ENCODE measurements at regions not wholly inside any gene's neighbourhood (a gene's known extent, or its start where the extent isn't known, plus 50 kb on each side); places are given as distances from the start of the nearest gene placed in this dataset.

- H3K36me3 ChIP-seq (ENCODE audit: control insufficient read depth in 2 of 2, insufficient read depth in 1 of 2, low read length in 2 of 2), result no peaks in the 10 kb centered on the region
- H3K9me3 ChIP-seq (ENCODE audit: control insufficient read depth, insufficient read depth, low read depth, low read length), result no peaks in the 10 kb centered on the region
- ChIA-PET CTCF (interaction anchor here (0.7 to 0.9 kb wide), 2 partner anchors 16 to 87 kb away, joined by 3 read pairs; no protein-coding TSS in a partner anchor), POLR2A (interaction anchor here (0.7 kb wide), 1 partner anchor 22 kb away, joined by 3 read pairs; no protein-coding TSS in a partner anchor)
- TF ChIP-seq ZNF221 (tag by site-specific recombination; IDR thresholded peaks at IDR 0.05; ENCODE audit: borderline replicate concordance) (no peak), ZNF394 (tag by site-specific recombination; IDR thresholded peaks at IDR 0.05; ENCODE audit: borderline replicate concordance) (no peak), ZNF214 (tag by site-specific recombination; IDR thresholded peaks at IDR 0.05; ENCODE audit: borderline replicate concordance) (no peak), ZBTB44 (tag by site-specific recombination; IDR thresholded peaks at IDR 0.05) (no peak), PRDM6 (tag by site-specific recombination; IDR thresholded peaks at IDR 0.05) (no peak), ZIC2 (tag by site-specific recombination; IDR thresholded peaks at IDR 0.05) (no peak), BCL11B (tag by site-specific recombination; IDR thresholded peaks at IDR 0.05; ENCODE audit: low read depth) (no peak), ZNF580 (tag by site-specific recombination; IDR thresholded peaks at IDR 0.05) (no peak), ZNF513 (tag by site-specific recombination; IDR thresholded peaks at IDR 0.05) (peak; percentile 39; the same call in 1 of the 2 replicates), ZNF707 (tag by site-specific recombination; IDR thresholded peaks at IDR 0.05) (no peak), ZNF423 (tag by site-specific recombination; IDR thresholded peaks at IDR 0.05) (no peak), ZNF654 (tag by site-specific recombination; IDR thresholded peaks at IDR 0.05; ENCODE audit: low read depth) (no peak), ZNF561 (tag by site-specific recombination; IDR thresholded peaks at IDR 0.05; ENCODE audit: borderline replicate concordance) (no peak), ZNF311 (tag by site-specific recombination; IDR thresholded peaks at IDR 0.05; ENCODE audit: borderline replicate concordance) (no peak), ZFHX2 (tag by site-specific recombination; conservative IDR thresholded peaks at IDR 0.05) (peak; percentile 21; the same call in 1 of the 2 replicates), ZNF140 (tag by site-specific recombination; IDR thresholded peaks at IDR 0.05) (no peak), ZNF473 (tag by site-specific recombination; IDR thresholded peaks at IDR 0.05) (no peak), ZNF398 (tag by site-specific recombination; IDR thresholded peaks at IDR 0.05) (peak; percentile 33; the same call in 1 of the 2 replicates), ZNF175 (tag by site-specific recombination; IDR thresholded peaks at IDR 0.05) (no peak)
- peaks cover 9% of the 10 kb centered on the region for H3K4me1 ChIP-seq (ENCODE audit: control insufficient read depth, insufficient read depth, low read length)
- peak overlapping the region; percentile 32; the same call in 1 of the 2 replicates for H3K27ac ChIP-seq (ENCODE audit: extremely low read depth, low read depth, low read length)
- H3K4me3 ChIP-seq (ENCODE audit: low read depth, low read length), result no peak overlapping the region
Measured at GRCh38 chr16:86930663-86931373, 352.5 kb downstream of the FOXL1 start.
